Stimulated activated CD4-positive, alpha-beta T cell treated with anti-CD3 and anti-CD28 coated beads, Interleukin-4, amount 100 ng/mL, for 24 hours (primary cell): ENCODE measurements at regions not wholly inside any gene's neighbourhood (a gene's known extent, or its start where the extent isn't known, plus 50 kb on each side); places are given as distances from the start of the nearest gene placed in this dataset.

Experiments used
- DNase-seq: peaks from one replicate; pipeline ENCODE4 v3.0.0-alpha.2; 2020

DNA sequence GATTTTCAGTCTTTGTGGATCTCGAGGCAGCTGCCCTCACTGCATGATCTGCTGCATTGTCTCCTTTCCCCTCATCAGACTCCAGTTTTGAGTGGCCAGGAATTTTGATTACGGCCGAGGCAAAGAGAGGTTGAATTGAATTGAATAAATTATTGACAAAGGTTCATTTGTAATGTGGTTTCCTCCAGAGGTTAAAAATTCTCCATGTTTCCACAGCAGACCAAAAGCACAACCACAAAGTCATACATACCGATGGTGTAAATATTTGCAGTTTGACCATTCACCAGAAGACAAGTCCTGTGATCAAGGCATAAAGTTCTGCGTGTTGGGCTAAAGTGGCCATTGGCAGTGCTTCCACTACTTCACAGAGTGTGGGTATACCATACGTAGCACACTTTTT, 343.8 kb upstream of the MYT1L start:
- no peak for DNase-seq

DNA sequence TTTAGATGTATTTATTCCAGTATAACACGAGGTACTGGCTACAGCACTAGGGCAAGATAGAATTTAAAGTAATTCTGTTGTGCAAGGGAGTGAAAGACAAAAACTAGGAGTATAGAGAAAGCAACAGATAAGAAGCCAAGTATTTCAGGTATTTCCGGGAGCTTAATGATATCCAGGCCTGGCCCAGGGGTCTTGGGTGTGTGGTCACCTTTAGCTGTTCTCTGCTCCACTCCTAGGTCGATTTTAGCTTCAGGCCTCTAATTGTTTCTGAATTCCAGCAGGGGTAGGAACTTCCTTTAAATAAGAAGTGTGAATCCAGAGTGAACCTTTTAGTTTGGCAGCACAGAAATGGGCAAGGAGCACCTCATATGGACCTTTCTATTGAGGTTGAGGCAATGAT, 342.3 kb upstream of the MYT1L start:
- DNase-seq, result no peak

DNA sequence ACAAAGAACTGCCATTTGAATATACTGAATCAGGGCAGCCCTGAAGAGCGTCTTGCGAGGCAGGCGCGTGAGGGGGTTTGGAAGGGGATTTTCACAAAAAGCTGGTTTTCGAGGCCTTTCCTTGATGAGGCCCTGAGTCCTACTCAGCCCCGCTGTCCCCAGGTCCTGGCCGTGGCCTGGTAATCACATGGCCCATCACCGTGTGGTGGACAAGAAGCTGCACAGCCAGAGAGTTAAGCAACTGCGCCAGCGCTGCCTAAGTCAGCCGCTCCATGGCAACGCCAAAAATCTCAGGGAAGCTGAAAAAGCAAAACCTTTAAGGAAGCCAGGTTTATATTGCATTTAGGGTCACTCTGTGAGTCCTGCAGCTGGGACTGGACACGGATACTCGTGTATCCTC, 341.2 kb upstream of the MYT1L start:
- no peak for DNase-seq

DNA sequence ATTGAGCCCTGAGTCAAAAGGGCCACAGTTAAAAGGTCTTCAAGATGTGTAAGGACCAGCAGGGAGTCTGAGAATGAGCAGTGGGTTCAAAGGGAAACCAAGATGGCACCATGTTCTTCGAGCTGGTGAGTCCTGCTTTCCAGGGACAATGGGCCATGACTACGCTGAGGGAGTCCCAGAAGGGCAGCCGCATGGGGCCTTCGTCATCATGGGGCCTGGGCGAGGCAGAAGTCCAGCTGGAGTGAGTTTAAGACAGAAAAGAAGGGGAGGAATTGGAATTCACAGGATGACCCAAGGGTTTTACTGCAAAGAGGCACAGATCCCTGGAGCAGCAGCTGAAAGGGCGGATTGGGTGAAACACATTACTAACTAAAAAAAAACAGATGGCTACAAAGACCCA, 340.8 kb upstream of the MYT1L start:
- no peak for DNase-seq

DNA sequence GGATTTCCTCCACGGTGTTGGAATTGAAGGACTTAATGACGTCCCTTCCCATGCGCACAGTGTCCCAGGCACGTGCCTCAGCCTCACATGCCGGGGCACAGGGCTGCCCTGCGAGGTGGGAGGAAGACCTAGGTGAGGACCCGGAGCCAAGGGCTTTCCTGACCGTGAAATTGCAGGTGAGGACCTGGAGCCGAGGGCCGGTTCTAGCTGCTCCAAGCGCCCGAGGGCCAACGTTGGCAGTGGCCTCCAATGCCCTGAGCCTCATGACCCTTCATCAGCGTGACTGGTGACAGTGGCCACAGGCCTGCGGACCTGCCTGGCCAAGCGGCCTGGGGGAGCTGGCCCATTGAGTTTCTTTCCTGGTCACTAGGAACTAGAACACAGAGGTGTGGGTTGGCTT, 338.2 kb upstream of the MYT1L start:
- DNase-seq, result no peak

DNA sequence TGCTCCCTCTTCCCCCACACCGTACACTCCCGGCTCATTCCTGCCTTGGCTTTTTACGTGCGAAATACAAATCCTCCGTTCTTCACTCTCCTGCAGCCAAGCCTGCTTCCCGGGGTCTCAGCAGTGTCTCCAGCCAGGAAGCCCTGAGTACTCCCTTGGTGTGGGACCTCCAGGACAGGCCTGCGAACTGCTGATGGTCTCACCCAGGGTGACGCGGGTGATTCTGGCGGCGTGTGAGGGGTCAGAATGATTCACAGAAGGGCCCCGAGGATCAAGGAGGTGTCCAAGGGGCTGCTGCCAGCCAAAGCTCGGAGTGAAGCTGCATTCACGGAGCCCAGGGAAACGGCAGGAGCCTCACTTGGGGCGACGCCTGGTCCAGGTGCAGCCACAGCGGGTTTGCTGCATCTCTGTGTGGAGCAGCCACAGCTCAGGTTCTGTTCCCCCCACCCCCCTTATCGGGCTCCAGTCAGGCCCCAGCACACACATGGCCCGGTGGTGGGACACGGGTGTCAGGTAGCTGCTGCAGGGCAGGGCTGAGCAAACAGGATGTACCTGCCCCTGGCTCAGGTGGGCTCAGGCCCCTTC, 337.7 kb upstream of the MYT1L start:
- no peak for DNase-seq

DNA sequence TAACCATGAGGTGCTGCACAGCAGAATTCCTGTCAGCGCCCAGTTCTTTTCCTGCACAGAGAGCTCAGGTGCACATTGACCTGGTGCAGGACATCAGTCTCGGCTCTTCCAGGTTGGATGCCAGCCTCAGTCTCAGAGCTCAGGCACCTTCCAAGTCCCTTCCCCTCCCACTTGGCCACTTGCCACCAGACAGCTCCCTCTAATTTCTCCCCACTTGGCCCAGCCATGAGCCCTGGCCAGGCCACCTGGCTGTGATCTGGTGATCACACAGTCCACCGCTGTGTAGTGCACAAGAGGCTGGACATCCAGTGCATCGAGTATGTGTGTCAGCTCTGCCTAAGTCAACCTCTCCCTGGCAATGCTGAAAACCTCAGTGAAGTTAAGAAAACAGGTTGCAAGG, 336.6 kb upstream of the MYT1L start:
- DNase-seq, result no peak

DNA sequence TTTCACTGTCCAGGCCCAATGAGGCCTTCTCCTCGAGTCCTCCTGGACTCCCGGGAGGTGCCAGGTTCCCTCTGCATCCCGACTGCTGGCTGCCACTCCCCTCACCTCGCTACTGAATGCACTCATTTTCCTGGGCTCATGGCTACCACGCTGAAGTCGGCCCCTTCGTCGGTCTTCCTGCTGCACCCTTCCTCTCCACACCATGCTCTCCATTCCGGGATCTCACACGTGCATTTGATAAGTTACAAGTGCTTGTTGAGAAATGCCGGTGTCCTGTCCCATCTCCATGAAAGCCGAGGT, 334.7 kb upstream of the MYT1L start:
- no peak for DNase-seq

DNA sequence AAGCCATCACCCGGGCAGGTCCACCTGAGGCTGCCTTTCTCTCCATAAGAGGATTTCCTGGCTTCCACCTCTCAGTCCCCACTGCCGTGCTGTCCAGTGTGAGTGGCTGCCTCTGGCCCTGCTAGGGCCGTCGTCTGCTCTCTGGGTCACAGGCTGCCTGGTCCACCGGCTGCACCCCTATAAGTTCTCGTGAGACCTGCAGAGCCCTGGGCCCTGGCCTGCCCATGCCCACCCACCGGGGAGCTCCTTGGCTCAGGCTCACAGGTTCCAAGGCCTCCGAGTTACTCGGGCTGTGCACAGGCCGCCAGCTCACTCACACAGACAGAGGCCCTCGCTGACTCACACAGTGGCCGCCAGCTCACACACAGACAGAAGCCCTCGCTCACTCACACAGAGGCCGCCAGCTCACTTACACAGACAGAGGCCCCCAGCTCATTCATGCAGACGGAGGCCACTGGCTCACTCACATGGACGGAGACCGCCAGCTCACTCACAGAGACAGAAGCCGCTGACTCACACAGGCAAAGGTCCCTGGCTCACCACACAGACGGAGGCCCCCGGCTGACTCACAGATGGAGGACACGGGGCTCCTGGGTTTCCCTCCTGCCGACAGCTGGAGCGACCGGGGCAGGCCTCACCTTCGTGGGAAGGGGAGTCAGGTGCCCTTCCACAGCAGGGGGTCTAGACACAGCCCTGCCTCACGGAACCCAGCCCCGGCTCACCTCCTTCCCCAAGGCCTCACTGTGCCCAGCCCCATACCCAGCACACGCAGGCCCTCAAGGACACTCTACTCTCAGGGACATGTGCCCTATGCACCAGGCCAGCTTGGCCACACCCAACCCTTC, 334.1 kb upstream of the MYT1L start:
- no peak for DNase-seq

DNA sequence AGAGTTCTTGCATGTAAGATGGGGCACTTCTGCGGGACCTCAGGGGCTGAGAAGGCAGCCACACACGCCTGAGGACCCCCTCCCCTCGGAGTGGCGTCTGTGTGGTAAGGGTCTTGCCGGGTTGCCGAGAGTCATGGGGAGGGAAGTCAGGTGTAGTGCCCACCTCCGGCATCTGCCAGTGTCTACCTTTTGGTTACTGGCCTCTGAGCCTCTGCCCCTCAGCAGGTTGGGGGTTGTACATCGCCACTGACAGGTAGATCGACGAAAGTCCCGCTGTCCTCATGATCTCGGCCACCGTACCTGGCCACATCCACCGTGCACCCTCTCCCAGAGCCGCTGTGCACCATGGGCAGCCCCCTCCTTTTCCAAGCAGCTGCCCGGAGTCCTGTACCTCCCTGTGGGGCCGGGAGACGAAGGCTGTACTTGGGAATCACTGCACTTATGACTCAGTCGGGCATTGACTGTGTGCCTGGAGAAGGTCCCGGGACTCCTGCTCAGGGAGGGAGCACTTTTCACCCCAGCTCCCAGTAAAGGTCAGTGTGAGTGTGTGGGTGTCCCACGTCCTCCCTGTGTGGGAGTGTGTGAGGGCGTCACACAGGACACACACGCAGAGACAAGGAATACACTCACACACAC, 332.4 kb upstream of the MYT1L start:
- no peak for DNase-seq

DNA sequence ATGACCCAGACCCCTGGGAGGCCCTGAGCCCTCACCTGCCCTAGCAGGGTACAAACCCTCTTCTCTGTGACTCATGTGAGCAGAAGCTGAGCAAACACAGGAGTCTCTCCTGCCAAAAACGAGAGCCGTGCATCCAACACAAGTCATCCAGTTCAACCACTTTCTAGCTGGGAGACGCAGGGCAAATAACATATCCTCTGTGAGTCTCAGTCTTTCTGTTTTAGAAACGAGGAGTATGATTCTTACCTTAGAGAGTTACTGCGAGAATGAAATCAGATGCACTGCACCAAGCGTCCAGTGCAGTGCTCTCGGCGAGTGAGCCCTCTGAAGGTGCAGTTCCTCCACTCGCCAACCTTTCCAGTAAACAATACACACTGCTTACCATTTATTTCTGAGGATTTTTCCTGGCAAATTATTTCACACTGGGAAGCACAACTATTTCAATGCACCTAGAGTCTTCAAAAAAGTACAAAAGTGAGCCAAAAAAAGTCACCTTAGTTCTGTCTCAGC, 331.8 kb upstream of the MYT1L start:
- no peak for DNase-seq

DNA sequence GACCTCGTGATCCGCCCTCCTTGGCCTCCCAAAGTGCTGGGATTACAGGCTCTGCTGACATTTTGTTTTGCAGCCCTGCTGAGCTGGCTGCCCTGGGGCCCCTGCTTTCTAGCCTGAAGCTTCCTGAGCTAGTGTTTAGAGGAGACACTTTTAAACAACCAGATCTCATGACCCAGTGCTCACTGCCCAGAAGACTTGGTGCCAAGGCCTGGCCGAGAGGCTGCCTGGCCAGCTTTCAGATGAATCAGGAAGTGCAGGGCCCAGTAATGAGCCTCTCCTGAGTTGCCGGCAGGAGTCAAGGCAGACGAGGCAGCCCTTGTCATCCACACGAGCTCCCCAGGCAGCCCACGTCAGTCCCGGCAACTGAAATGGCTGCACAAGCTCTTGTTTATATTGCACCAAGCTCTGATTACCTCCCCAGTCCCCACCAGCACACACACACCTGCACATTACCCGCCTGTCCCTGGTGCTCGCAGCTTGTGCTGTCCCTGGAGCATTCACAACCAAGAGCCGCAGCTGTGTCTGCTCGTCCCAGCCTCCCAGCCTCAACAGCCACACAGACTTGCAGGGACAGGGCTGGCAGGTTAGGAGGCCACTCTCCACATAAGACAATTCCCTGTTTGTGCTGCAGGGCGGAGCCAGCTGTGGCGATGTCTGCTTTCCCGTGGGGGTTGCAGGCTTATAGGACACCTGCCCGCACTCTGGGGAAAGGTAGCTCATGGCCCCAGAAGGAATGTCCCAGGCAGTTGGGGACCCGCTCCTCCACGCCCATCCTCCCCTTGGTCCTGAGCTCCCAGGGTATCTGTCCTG, 331.2 kb upstream of the MYT1L start:
- no peak for DNase-seq

DNA sequence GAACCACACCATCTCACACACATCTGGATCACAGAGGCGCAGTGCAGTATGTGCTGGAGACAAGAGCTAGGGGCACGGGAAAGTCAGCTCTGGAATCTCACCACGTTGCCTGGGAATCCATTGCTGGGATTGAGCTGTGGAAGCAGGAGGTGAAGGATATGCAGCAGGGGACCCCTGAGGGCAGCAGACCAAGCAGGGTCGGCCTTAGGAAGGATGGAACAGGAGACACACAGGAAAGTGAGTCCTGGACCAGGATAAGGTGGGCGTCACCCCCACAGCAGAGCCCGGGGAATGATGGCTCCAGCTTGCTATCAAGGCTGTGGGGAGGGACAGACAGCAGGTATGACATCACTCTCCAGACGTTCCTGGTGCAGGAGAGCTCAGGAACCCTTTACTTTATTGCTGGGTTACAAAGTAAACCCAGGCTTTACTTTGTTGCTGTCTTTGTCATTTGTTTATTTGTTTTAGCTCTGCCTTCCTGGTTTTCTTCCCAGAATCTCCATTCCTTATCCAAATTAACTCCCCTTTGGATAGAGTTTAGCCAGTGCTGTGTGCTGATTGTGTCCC, 329.8 kb upstream of the MYT1L start:
- DNase-seq, result no peak

DNA sequence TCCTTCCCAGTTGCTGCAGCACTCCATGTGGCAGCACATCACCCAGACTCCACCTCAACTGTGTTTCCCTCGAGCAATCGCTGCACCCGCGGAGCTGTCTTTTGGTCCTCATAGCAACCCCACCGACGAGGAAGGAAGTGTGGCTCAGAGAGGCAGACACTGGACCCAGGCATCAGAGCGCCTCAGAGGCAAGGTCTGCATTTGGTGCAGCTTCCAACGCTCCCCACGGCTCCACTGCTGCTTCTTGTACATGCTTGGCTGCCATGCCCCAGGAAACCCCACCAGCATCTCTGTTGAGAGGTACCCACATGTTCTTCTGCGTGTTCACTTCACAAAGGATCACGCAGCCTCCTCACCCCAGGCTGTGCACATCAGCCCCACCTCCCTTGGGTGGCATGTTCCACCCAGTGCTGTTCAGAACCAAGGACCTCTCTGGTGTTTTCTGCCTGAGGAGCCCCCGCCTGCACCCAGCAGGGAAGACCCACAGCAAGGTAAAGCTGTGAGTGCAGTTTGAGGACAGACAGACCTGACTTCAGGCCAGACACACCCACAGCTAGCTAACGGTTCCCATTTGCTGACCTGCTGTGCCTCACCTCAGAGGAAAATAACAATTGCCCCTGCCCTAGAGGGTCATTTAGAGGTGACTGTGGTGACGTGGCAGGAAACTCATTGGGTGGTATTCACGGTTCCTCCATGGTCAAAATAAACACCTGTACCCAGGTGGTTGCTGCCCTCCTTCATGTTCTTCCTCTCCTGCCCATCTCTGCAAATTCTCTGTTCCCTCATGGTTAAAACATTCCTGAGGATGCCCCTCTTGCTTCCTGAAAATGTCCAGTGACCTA, 326.3 kb upstream of the MYT1L start:
- no peak for DNase-seq

DNA sequence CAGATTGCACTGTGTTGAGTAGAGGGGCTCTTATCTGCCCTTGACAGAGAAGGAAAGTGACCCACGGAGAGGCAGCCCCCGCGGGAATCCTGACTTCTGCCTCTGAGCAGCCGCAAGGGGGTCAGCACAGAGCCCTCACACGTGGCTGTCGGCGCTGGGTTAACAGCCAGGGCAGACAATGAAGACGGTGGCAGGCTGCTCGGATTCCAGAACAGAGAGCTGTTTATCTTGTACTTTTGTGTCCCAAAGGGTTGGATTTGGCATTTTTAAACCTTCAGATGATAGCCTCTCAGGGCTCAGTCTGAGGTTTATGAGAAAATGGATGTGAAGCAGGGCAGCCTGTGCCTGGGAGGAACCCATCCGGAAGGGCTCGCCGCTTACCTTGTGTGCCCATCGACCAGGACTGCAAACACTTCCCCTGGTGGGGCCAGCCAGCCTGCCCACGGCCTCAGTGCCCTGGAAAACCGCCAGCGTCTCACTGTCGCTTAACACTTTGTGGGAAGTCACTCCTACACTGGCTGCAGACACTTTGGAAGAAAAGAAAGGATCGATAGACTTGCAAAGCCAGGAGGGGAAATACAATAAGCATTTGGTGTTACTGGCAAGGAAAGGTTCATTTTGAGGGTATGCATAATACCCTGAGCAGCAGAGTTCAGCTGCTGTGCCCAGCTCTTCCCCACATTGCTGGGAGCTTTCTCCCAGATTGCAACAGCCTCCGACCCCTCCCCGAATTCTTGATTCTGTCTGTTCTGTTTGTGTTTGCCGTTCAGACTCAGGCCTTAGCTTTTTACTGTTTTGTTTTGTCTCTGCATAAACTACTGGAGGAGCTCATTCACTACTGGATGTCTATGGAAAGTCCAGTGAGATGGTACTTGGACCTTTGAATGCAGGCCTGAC, 325.3 kb upstream of the MYT1L start:
- no peak for DNase-seq

DNA sequence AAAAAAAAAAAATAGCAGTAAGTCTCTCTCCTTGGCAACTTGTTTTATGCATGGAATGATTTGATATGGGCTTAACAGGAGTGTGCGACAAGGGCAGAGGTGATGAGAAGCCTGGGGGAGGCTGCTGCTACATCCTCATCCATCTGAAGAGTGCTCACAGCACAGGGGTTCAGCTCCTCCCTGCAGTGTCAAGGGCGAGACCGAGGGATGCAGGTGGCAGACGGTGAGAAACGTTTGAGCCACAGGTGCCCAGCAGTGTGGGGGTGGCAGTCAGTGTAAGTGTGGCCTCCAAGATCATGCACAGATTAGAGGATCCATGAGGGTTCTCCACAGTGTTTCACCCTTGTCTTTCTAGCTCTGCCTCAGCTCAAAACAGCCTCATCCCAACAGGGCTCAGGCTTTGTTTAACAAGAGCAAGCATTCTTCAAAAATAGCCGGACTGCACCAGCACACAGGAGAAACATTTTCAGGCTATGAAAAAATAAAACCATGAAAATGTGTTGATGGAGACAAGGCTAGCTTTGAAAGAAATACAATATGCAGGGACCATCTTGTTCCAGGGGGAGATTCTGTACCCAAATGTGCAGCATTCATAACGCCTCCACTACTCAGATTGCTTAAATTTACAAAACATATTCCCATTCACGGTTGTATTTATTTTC, 324.5 kb upstream of the MYT1L start:
- no peak for DNase-seq

DNA sequence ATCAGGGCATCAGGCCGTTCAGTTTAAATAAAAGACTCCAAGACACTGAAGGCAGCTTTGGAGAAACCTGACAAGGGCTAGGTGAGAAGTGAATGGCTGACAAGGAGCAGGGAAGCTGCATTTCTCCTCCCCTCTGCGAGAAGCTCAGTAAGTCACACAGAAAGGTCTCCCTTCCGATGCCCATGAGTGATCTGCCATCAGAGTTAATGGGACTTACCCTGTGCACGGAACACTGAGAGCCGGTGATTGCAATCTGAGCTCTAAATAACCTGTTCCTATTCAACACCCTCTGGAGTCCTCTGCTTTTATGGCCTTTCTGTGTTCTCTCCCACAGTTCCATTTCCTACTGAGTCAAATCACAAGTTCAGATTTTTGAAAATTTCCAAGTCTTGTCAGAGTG, 322.2 kb upstream of the MYT1L start:
- DNase-seq, result no peak

DNA sequence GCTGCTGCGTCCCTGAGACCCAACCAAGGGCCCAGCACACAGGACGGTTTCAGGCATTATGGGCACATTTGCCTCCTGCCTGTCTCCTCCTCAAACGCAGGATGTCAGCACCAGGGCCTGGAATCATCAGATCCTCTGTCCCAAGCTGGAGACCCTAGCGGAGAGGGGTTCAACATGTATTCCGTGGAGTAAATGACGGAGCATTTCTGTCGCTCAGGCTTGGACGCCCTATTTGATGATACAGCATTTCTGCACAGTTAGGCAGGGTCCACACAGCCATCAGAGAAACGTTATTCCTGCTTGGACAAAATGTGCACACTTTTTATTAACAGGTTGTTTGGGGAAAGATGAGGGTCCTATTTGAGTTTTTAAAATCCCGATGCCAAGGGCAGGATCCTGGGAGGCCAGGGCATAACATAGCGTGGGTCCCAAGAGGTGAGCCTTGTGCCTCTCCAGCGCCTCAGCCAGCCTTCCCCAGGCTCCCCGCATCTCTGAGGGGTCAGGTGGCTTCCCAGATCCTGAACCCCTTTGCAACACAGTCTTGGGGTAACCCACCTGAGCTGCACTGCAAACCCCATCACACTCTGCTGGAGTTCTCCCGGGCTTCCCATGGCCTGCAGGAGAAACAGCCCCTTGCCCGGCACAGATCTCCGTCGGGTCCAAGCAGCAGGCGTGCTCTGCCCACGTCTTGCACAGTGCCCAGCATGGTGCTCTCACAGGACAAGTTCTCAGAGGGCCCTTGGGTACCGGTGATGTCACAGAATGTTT, 319.7 kb upstream of the MYT1L start:
- DNase-seq, result no peak
